VCaP (cell line): ENCODE measurements at regions not wholly inside any gene's neighbourhood (a gene's known extent, or its start where the extent isn't known, plus 50 kb on each side); places are given as distances from the start of the nearest gene placed in this dataset.
"Not testable (repeated sequence)": the region's sequence is repeated elsewhere in the genome, so short reads cannot be mapped to it uniquely, and the experiment has no call there.

ENCODE experiments used
- H3K27ac ChIP-seq: fragments of 450-650 bp; 2 replicates; pipeline ENCODE4 v1.5.1; 2017
- TF ChIP-seq, protein P1 (sequence below): fragments of 450-650 bp; conservative IDR thresholded peaks from 2 replicates; pipeline ENCODE4 v1.5.1; 2017; ENCODE audit warnings: mild to moderate bottlenecking, moderate library complexity

GRCh38 chr4:79747252-79747651, 325.8 kb downstream of the ANTXR2 start:
- TF ChIP-seq, protein P1, sequence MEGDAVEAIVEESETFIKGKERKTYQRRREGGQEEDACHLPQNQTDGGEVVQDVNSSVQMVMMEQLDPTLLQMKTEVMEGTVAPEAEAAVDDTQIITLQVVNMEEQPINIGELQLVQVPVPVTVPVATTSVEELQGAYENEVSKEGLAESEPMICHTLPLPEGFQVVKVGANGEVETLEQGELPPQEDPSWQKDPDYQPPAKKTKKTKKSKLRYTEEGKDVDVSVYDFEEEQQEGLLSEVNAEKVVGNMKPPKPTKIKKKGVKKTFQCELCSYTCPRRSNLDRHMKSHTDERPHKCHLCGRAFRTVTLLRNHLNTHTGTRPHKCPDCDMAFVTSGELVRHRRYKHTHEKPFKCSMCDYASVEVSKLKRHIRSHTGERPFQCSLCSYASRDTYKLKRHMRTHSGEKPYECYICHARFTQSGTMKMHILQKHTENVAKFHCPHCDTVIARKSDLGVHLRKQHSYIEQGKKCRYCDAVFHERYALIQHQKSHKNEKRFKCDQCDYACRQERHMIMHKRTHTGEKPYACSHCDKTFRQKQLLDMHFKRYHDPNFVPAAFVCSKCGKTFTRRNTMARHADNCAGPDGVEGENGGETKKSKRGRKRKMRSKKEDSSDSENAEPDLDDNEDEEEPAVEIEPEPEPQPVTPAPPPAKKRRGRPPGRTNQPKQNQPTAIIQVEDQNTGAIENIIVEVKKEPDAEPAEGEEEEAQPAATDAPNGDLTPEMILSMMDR = no peak
- no peak overlapping the region for H3K27ac ChIP-seq

GRCh38 chr4:79743014-79743413, 330.0 kb downstream of the ANTXR2 start:
- TF ChIP-seq, protein P1 = no peak
- no peak overlapping the region for H3K27ac ChIP-seq

DNA sequence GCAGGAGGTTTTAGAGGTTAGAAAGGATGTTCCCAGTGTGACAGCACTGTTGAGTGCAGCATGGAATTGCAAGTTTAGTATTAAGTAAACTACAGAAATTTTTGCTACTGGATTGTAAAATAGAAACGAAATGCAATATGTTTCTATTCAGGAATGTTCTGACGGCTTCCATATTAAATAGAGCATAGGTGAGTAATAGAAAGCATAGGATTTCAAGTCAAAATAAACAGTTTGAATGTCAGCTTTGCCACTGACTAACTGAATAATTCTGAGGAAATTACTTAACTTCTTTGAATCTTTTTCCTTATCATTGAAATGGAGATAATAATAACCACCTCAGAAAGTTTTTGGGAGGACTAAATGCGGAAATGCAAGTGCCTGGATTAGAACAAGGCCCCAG, 331.9 kb upstream of the GK2 start:
- TF ChIP-seq, protein P1 = no peak
- H3K27ac ChIP-seq = no peak overlapping the region

GRCh38 chr4:79723507-79723906, 315.5 kb upstream of the GK2 start:
- no peak overlapping the region for H3K27ac ChIP-seq
- TF ChIP-seq, protein P1 = no peak

GRCh38 chr4:79700356-79700755, 292.3 kb upstream of the GK2 start:
- H3K27ac ChIP-seq = no peak overlapping the region
- TF ChIP-seq, protein P1 = no peak

DNA sequence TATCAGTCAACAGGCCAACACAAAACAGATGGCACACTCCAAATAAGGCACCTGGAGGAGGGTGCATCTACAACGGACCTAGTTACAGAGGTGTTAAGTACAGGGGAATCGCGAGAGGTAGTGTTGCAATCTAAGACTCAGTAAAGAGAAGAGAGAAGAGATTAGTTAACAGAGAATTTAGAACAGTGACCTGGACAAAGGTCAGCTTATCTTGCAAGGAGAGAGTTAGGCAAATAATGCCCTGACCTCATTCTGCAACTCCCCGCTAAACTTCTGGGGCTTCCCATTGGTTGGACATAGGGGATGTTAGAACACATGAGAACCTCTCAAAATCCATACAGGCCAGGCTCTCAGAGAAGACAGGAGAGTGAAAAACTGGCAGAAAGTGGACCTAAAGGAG, 289.4 kb upstream of the GK2 start:
- H3K27ac ChIP-seq = no peak overlapping the region
- TF ChIP-seq, protein P1 = no peak

- not testable (repeated sequence) for H3K27ac ChIP-seq
Observed at GRCh38 chr4:79696534-79696933, 288.5 kb upstream of the GK2 start.

DNA sequence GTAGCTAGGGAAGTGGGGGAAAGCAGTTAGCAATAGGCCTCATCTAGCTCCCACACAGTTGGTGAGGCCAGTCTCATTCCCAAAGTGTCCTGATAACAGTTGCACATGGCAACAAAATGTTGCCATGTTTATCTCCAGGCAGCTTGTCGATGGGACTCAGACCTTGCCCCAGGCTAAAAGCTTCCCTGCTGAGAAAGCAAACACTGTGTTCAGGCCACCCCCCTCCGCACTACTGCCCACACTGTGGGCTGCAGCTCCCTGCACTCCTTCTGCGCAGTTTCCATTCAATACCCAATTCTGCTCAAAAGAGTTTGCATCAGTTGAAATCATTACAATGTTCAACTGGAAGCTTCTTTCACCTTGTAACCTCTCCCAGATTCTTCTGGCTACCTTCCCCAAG, 287.8 kb upstream of the GK2 start:
- no peak overlapping the region for H3K27ac ChIP-seq
- TF ChIP-seq, protein P1 = no peak
